CD4-positive, alpha-beta T cell treated with Interleukin-4 for 1 hour (primary cell): ENCODE measurements at regions not wholly inside any gene's neighbourhood (a gene's known extent, or its start where the extent isn't known, plus 50 kb on each side); places are given as distances from the start of the nearest gene placed in this dataset.

ENCODE experiments used
- DNase-seq, 2 donors: peaks; one replicate each; pipeline ENCODE4 v3.0.0-alpha.2; 2020 to 2022

GRCh38 chr14:32027255-32027939 lies 49.7 kb upstream of the ARHGAP5 start:
- no peak for DNase-seq
